HCT116 (cell line): ENCODE measurements at regions not wholly inside any gene's neighbourhood (a gene's known extent, or its start where the extent isn't known, plus 50 kb on each side); places are given as distances from the start of the nearest gene placed in this dataset.
"Not testable (repeated sequence)": the region's sequence is repeated elsewhere in the genome, so short reads cannot be mapped to it uniquely, and the experiment has no call there.

ENCODE experiments used
- ATAC-seq: fragments of 200-7000 bp; cut with Tn5 transposase; 2 replicates; pipeline ENCODE4 v1.9.1; 2020; ENCODE audit warnings: mild to moderate bottlenecking, moderate library complexity
- BruUV-seq: library from RNA; stranded (reverse); fragments of 400-500 nt; replicated peaks from 2 replicates; lab custom pipeline; 2021; lab: Mats Ljungman, UMichigan
- CTCF ChIA-PET: fragments of 300-600 bp; sonication (Branson Sonifier 250); formaldehyde crosslinking; loops from one replicate; lab custom pipeline; 2021; ENCODE audit warnings: antibody characterized with exemption; lab: Charles Lee
- POLR2A ChIA-PET: fragments of 300-600, 350-600 bp; sonication (Branson Sonifier 250); formaldehyde crosslinking; loops from one replicate; lab custom pipeline; 2021; ENCODE audit warnings: antibody characterized with exemption; lab: Charles Lee
- RAD21 ChIA-PET, 2 experiments: fragments of 300-600 bp; sonication (Branson Sonifier 250); formaldehyde crosslinking; loops; one replicate each; lab custom pipeline; 2023; ENCODE audit warnings: low total read pairs in 2 of 2; ENCODE audit not compliant: uncharacterized antibody in 2 of 2, unreplicated experiment in 2 of 2, low non-redundant PET in 1 of 2; lab: Charles Lee
- DNase-seq: peaks from one replicate; pipeline ENCODE4 v3.0.0-alpha.2; 2010; ENCODE audit warnings: low read depth, low spot score
- H2AFZ ChIP-seq: fragments of 200-600 bp; shearing (Covaris generic), sonication (generic); 2 replicates; pipeline ENCODE4 v1.6.1; 2017; ENCODE audit warnings: low read depth, mixed run types, mixed read lengths, antibody characterized with exemption, low read length; ENCODE audit not compliant: poor library complexity, severe bottlenecking
- H3K27ac ChIP-seq: 2 replicates; pipeline ENCODE4 v1.5.1; 2012; ENCODE audit warnings: low read depth, low read length
- H3K27me3 ChIP-seq: fragments of 200-600 bp; sonication (generic); 2 replicates; pipeline ENCODE4 v1.6.1; 2016; ENCODE audit warnings: mixed run types, low read length, mixed read lengths; ENCODE audit not compliant: insufficient read depth
- H3K36me3 ChIP-seq, 2 experiments: fragments of 200-500 bp in 1 of 2; fragments of 200-600 bp in 1 of 2; sonication (Bioruptor generic) in 1 of 2; sonication (generic) in 1 of 2; 2 replicates each; pipeline versions ENCODE4 v1.5.1 to v1.6.1; 2014 to 2016; ENCODE audit warnings: low read length in 2 of 2, inconsistent platforms in 1 of 2, mixed read lengths in 1 of 2, mixed run types in 1 of 2; ENCODE audit not compliant: insufficient read depth in 2 of 2, control insufficient read depth in 1 of 2
- H3K4me1 ChIP-seq, 2 experiments: fragments of 200-600 bp in 1 of 2; sonication (generic) in 1 of 2; 2 replicates each; pipeline versions ENCODE4 v1.5.1 to v1.6.1; 2012 to 2017; ENCODE audit warnings: low read length in 2 of 2, inconsistent platforms in 1 of 2, mild to moderate bottlenecking in 1 of 2, mixed read lengths in 1 of 2, mixed run types in 1 of 2, moderate library complexity in 1 of 2; ENCODE audit not compliant: insufficient read depth in 2 of 2, control insufficient read depth in 1 of 2
- H3K4me2 ChIP-seq: fragments of 200-600 bp; sonication (generic); 2 replicates; pipeline ENCODE4 v1.6.1; 2017; ENCODE audit warnings: mixed run types, low read length, mixed read lengths
- H3K4me3 ChIP-seq, 2 experiments: fragments of 200-600 bp in 1 of 2; sonication (generic) in 1 of 2; replicated peaks in 1 of 2; 2 replicates each; pipeline ENCODE4 v1.5.1; 2011 to 2016; ENCODE audit warnings: low read length in 2 of 2, control low read depth in 1 of 2, low read depth in 1 of 2, mild to moderate bottlenecking in 1 of 2, mixed read lengths in 1 of 2, mixed run types in 1 of 2
- H3K79me2 ChIP-seq: fragments of 200-600 bp; sonication (generic); 2 replicates; pipeline ENCODE4 v1.6.1; 2017; ENCODE audit warnings: mild to moderate bottlenecking, mixed run types, low read length, moderate library complexity, mixed read lengths; ENCODE audit not compliant: insufficient read depth
- H3K9ac ChIP-seq: fragments of 200-600 bp; sonication (generic); 2 replicates; pipeline ENCODE4 v1.6.1; 2016; ENCODE audit warnings: low read length, mixed read lengths
- H3K9me2 ChIP-seq: fragments of 200-600 bp; sonication (generic), shearing (Covaris generic); 2 replicates; pipeline ENCODE4 v1.6.1; 2017; ENCODE audit warnings: mixed run types, mild to moderate bottlenecking, moderate library complexity; ENCODE audit not compliant: insufficient read depth
- H3K9me3 ChIP-seq, 2 experiments: fragments of 200-500 bp in 1 of 2; fragments of 200-600 bp in 1 of 2; sonication (Bioruptor generic) in 1 of 2; sonication (generic) in 1 of 2; 2 replicates each; pipeline ENCODE4 v1.6.1; 2014 to 2017; ENCODE audit warnings: low read length in 2 of 2, mixed read lengths in 2 of 2, inconsistent platforms in 1 of 2, low read depth in 1 of 2, mild to moderate bottlenecking in 1 of 2, mixed run types in 1 of 2, moderate library complexity in 1 of 2; ENCODE audit not compliant: control insufficient read depth in 1 of 2, insufficient read depth in 1 of 2
- H4K20me1 ChIP-seq: fragments of 200-600 bp; sonication (generic), shearing (Covaris generic); 2 replicates; pipeline ENCODE4 v1.6.1; 2017; ENCODE audit warnings: mixed run types, mild to moderate bottlenecking, moderate library complexity; ENCODE audit not compliant: insufficient read depth
- CBX3 ChIP-seq: IDR thresholded peaks from 2 replicates; pipeline ENCODE4 v1.6.1; 2012; ENCODE audit warnings: low read depth
- EGR1 ChIP-seq: IDR thresholded peaks from 2 replicates; pipeline ENCODE4 v1.6.1; 2012; ENCODE audit warnings: low read depth
- JUND ChIP-seq: IDR thresholded peaks from 2 replicates; pipeline ENCODE4 v1.6.1; 2012
- RAD21 ChIP-seq: IDR thresholded peaks from 2 replicates; pipeline ENCODE4 v1.6.1; 2012; ENCODE audit warnings: low read depth, mild to moderate bottlenecking
- SIN3A ChIP-seq: IDR thresholded peaks from 2 replicates; pipeline ENCODE4 v1.6.1; 2012; ENCODE audit warnings: low read depth
- SP1 ChIP-seq: IDR thresholded peaks from 2 replicates; pipeline ENCODE4 v1.6.1; 2012; ENCODE audit warnings: low read depth
- YY1 ChIP-seq: IDR thresholded peaks from 2 replicates; pipeline ENCODE4 v1.6.1; 2011; ENCODE audit warnings: low read length, low read depth, moderate library complexity, mild to moderate bottlenecking; ENCODE audit not compliant: insufficient replicate concordance; ENCODE audit errors: extremely low read depth
- ZFX ChIP-seq: fragments of 450-650 bp; IDR thresholded peaks from 2 replicates; pipeline ENCODE4 v1.6.1; 2017
- intact Hi-C: fragments of 100-400 bp; cut with micrococcal nuclease; formaldehyde crosslinking; loops from 2 replicates; pipeline ENCODE4 v1.10.0; 2022
- TF ChIP-seq, protein P1 (sequence below): IDR thresholded peaks from 2 replicates; pipeline ENCODE4 v1.6.1; 2012
- TF ChIP-seq, protein P2 (sequence below): IDR thresholded peaks from 2 replicates; pipeline ENCODE4 v1.6.1; 2011; ENCODE audit warnings: mild to moderate bottlenecking, low read length, moderate library complexity; ENCODE audit not compliant: insufficient replicate concordance; ENCODE audit errors: extremely low read depth
- TF ChIP-seq, protein P3 (sequence below), 3 experiments: fragments of 200-600 bp in 1 of 3; sonication (generic) in 1 of 3; IDR thresholded peaks in 2 of 3; conservative IDR thresholded peaks in 1 of 3; 2 replicates each; pipeline ENCODE4 v1.5.1; 2012 to 2017; ENCODE audit warnings: low read depth in 2 of 3, low read length in 2 of 3, antibody characterized with exemption in 1 of 3, borderline replicate concordance in 1 of 3, control low read depth in 1 of 3, mild to moderate bottlenecking in 1 of 3, mixed read lengths in 1 of 3, mixed run types in 1 of 3, moderate library complexity in 1 of 3; ENCODE audit not compliant: insufficient read depth in 1 of 3

GRCh38 chrX:113373421-113373820 lies 532.8 kb upstream of the AMOT start:
- H3K4me1 ChIP-seq, H3K79me2 ChIP-seq, H3K27ac ChIP-seq, H3K36me3 ChIP-seq, CTCF ChIA-PET, H3K9ac ChIP-seq, H3K27me3 ChIP-seq, intact Hi-C loops, ATAC-seq, H3K4me2 ChIP-seq, H2AFZ ChIP-seq, H3K9me2 ChIP-seq, POLR2A ChIA-PET, H4K20me1 ChIP-seq, H3K9me3 ChIP-seq, BruUV-seq, RAD21 ChIA-PET, DNase-seq, H3K4me3 ChIP-seq: not testable (repeated sequence)

DNA sequence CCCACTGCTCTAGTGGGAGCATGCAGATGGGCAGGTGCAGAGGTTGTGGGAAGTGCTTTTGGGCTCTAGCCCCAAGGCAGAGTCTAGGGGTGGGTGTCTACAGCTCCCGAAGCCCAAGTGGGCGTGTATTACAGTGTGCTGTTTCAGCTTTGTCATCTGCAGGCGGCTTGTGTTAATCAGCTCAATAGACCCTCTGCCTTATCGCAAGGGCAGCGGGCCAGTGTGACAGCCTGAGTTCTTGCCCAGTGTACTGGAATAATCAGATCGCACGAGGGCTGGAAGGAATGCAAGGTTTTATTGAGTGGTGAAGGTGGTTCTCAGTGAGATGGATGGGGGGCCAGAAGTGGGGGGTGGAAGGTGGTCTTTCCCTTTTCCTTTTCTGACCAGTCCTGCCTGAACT lies 529.4 kb upstream of the AMOT start:
- H3K4me3 ChIP-seq, result no peak overlapping the region
- POLR2A ChIA-PET, result no interaction called here
- BruUV-seq, result no TSS peak
- no peaks in the 10 kb centered on the region for H3K79me2 ChIP-seq
- TF ChIP-seq, protein P1, sequence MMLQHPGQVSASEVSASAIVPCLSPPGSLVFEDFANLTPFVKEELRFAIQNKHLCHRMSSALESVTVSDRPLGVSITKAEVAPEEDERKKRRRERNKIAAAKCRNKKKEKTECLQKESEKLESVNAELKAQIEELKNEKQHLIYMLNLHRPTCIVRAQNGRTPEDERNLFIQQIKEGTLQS, result no peak
- TF ChIP-seq ZFX (no peak), SIN3A (no peak), RAD21 (no peak), CBX3 (no peak), EGR1 (no peak), YY1 (no peak), JUND (no peak), SP1 (no peak)
- TF ChIP-seq, protein P2, sequence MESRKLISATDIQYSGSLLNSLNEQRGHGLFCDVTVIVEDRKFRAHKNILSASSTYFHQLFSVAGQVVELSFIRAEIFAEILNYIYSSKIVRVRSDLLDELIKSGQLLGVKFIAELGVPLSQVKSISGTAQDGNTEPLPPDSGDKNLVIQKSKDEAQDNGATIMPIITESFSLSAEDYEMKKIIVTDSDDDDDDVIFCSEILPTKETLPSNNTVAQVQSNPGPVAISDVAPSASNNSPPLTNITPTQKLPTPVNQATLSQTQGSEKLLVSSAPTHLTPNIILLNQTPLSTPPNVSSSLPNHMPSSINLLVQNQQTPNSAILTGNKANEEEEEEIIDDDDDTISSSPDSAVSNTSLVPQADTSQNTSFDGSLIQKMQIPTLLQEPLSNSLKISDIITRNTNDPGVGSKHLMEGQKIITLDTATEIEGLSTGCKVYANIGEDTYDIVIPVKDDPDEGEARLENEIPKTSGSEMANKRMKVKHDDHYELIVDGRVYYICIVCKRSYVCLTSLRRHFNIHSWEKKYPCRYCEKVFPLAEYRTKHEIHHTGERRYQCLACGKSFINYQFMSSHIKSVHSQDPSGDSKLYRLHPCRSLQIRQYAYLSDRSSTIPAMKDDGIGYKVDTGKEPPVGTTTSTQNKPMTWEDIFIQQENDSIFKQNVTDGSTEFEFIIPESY, result no peak
- TF ChIP-seq, protein P3, sequence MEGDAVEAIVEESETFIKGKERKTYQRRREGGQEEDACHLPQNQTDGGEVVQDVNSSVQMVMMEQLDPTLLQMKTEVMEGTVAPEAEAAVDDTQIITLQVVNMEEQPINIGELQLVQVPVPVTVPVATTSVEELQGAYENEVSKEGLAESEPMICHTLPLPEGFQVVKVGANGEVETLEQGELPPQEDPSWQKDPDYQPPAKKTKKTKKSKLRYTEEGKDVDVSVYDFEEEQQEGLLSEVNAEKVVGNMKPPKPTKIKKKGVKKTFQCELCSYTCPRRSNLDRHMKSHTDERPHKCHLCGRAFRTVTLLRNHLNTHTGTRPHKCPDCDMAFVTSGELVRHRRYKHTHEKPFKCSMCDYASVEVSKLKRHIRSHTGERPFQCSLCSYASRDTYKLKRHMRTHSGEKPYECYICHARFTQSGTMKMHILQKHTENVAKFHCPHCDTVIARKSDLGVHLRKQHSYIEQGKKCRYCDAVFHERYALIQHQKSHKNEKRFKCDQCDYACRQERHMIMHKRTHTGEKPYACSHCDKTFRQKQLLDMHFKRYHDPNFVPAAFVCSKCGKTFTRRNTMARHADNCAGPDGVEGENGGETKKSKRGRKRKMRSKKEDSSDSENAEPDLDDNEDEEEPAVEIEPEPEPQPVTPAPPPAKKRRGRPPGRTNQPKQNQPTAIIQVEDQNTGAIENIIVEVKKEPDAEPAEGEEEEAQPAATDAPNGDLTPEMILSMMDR (IDR thresholded peaks at IDR 0.05 in 2 of 3, conservative IDR thresholded peaks at IDR 0.05 in 1 of 3; ENCODE audit: borderline replicate concordance in 1 of 3, insufficient read depth in 1 of 3, low read depth in 2 of 3, low read length in 2 of 3), result no peak
- TF ChIP-seq, all 23 proteins: peak for 0
- intact Hi-C loops, result no loop called here
- Histone ChIP-seq H3K27ac (no peak overlapping the region), H4K20me1 (no peaks in the 10 kb centered on the region), H3K36me3 (no peaks in the 10 kb centered on the region), H3K9ac (no peak overlapping the region), H3K4me2 (no peak overlapping the region), H3K4me1 (no peaks in the 10 kb centered on the region), H3K9me3 (no peaks in the 10 kb centered on the region), H3K27me3 (no peaks in the 10 kb centered on the region), H3K9me2 (no peaks in the 10 kb centered on the region), H2AFZ (no peak overlapping the region)
- no peak for ATAC-seq
- no peak for DNase-seq
- CTCF ChIA-PET, result no interaction called here
- RAD21 ChIA-PET, result no interaction called here
